ENCODE measurements at regions not wholly inside any gene's neighbourhood (a gene's known extent, or its start where the extent isn't known, plus 50 kb on each side); places are given as distances from the start of the nearest gene placed in this dataset.

GRCh38 chr15:46456456-46456855, 821.6 kb downstream of the SQOR start:
- TF ChIP-seq, protein P1, sequence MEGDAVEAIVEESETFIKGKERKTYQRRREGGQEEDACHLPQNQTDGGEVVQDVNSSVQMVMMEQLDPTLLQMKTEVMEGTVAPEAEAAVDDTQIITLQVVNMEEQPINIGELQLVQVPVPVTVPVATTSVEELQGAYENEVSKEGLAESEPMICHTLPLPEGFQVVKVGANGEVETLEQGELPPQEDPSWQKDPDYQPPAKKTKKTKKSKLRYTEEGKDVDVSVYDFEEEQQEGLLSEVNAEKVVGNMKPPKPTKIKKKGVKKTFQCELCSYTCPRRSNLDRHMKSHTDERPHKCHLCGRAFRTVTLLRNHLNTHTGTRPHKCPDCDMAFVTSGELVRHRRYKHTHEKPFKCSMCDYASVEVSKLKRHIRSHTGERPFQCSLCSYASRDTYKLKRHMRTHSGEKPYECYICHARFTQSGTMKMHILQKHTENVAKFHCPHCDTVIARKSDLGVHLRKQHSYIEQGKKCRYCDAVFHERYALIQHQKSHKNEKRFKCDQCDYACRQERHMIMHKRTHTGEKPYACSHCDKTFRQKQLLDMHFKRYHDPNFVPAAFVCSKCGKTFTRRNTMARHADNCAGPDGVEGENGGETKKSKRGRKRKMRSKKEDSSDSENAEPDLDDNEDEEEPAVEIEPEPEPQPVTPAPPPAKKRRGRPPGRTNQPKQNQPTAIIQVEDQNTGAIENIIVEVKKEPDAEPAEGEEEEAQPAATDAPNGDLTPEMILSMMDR (IDR thresholded peaks at IDR 0.05; ENCODE audit: low read length): no peak
- no peak for TF ChIP-seq EZH2 (IDR thresholded peaks at IDR 0.05; ENCODE audit: borderline replicate concordance, low read length)
